Thyroid gland (tissue), 4 donors: ENCODE measurements at regions not wholly inside any gene's neighbourhood (a gene's known extent, or its start where the extent isn't known, plus 50 kb on each side); places are given as distances from the start of the nearest gene placed in this dataset.

Experiments used
- DNase-seq, 2 donors: peaks; one replicate each; pipeline ENCODE4 v3.0.0-alpha.2; 2019
- H3K27ac ChIP-seq, 3 donors: fragments of 200-600 bp; sonication (generic); 1 replicate in 2 of 3; 2 replicates in 1 of 3; pipeline ENCODE4 v1.5.1; 2016 to 2019; ENCODE audit warnings: mild to moderate bottlenecking in 1 of 3, moderate library complexity in 1 of 3
- H3K27me3 ChIP-seq: fragments of 200-600 bp; sonication (generic); one replicate; pipeline ENCODE4 v1.5.1; 2019
- H3K36me3 ChIP-seq, 2 donors: fragments of 200-600 bp; sonication (generic); one replicate each; pipeline ENCODE4 v1.5.1; 2016 to 2019
- H3K4me1 ChIP-seq, 2 donors: fragments of 200-600 bp; sonication (generic); one replicate each; pipeline ENCODE4 v1.5.1; 2017 to 2019
- H3K4me3 ChIP-seq, 3 donors: fragments of 200-600 bp; sonication (generic); replicated peaks in 1 of 3; 1 replicate in 2 of 3; 2 replicates in 1 of 3; pipeline ENCODE4 v1.5.1; 2016; ENCODE audit warnings: mild to moderate bottlenecking in 1 of 3
- H3K9me3 ChIP-seq: fragments of 200-600 bp; sonication (generic); one replicate; pipeline ENCODE4 v1.5.1; 2017
- CTCF ChIP-seq, 6 experiments: fragments of 200-600 bp in 3 of 6; fragments of 450-650 bp in 3 of 6; sonication (generic) in 3 of 6; IDR thresholded peaks; one replicate each; pipeline ENCODE4 v1.5.1; 2016 to 2019; ENCODE audit warnings: antibody characterized with exemption in 6 of 6, mild to moderate bottlenecking in 2 of 6, inconsistent platforms in 1 of 6, moderate library complexity in 1 of 6
- POLR2A ChIP-seq, 2 donors: fragments of 450-650 bp; IDR thresholded peaks; one replicate each; pipeline ENCODE4 v1.6.1; 2017; ENCODE audit warnings: antibody characterized with exemption in 2 of 2, mild to moderate bottlenecking in 2 of 2, moderate library complexity in 1 of 2
- WGBS, 2 donors: methylation state at CpG; one replicate each; pipeline ENCODE4 v1.1.5; 2017; 5-methylcytosine and 5-hydroxymethylcytosine counted together
- intact Hi-C: fragments of 100-400 bp; cut with DNase I; formaldehyde crosslinking; loops from one replicate; pipeline ENCODE4 v1.15.1; 2023

DNA sequence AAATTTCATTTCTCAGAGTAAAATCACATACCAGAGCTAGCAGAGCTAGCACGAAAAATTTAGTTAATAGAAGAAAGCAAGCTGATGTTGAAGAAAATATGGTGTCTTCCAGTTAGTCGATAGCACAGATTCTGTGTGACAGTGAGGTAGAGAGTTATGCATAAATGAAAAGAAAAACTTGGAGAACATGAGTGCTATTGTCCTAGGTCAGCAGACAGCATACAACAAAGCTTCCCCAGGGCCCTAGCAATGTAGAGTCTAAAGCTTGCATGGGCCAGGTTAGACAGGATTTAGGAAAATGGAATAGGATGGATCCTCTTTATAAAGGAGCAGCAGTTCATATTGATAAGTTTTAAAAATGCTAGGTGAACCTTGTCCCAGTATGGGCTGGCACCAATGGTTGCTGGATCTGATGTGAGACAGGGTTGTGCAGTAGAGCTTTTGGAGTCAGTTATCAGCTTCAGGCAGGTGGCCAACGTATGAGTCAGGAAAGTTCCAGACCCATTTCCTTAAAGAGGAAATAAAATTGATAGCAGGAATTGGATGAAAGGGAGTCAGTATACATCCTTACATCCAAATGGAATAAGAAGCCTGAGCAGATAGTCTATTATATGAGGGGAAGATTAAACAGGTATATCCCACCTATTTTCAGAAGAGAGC is 277.2 kb downstream of the FRK start:
- Histone ChIP-seq H3K27ac (no peak overlapping the region), H3K36me3 (no peaks in the 10 kb centered on the region), H3K27me3 (no peaks in the 10 kb centered on the region), H3K4me1 (no peaks in the 10 kb centered on the region), H3K9me3 (no peaks in the 10 kb centered on the region), H3K4me3 (no peak overlapping the region)
- intact Hi-C loops: no loop called here
- WGBS, 2 donors: 66 to 76% methylated on average over 3 of the region's 3 CpGs
- TF ChIP-seq POLR2A (IDR thresholded peaks at IDR 0.05) (no peak), CTCF (IDR thresholded peaks at IDR 0.05) (no peak)
- DNase-seq: peak in 1 of 2 donors; percentile 2

GRCh38 chr6:115782612-115783011 is 278.1 kb downstream of the FRK start:
- H3K9me3 ChIP-seq: no peaks in the 10 kb centered on the region
- WGBS, 2 donors: 63 to 69% methylated on average over 3 of the region's 3 CpGs
- H3K4me3 ChIP-seq: no peak overlapping the region
- H3K27me3 ChIP-seq: no peaks in the 10 kb centered on the region
- intact Hi-C loops: no loop called here
- TF ChIP-seq CTCF (IDR thresholded peaks at IDR 0.05): no peak
- TF ChIP-seq POLR2A (IDR thresholded peaks at IDR 0.05): no peak
- no peak for DNase-seq
- no peak overlapping the region for H3K27ac ChIP-seq
- no peaks in the 10 kb centered on the region for H3K4me1 ChIP-seq
- H3K36me3 ChIP-seq: no peaks in the 10 kb centered on the region

- WGBS, 2 donors: 59 to 61% methylated on average over 3 of the region's 3 CpGs
- Histone ChIP-seq H3K4me3 (no peak overlapping the region), H3K9me3 (no peaks in the 10 kb centered on the region), H3K27me3 (no peaks in the 10 kb centered on the region), H3K4me1 (no peaks in the 10 kb centered on the region), H3K36me3 (no peaks in the 10 kb centered on the region), H3K27ac (no peak overlapping the region)
- no peak for TF ChIP-seq POLR2A (IDR thresholded peaks at IDR 0.05)
- no peak for TF ChIP-seq CTCF (IDR thresholded peaks at IDR 0.05)
- intact Hi-C loops: no loop called here
- DNase-seq: no peak
Measured at GRCh38 chr6:115773741-115774140, 286.9 kb downstream of the FRK start.

DNA sequence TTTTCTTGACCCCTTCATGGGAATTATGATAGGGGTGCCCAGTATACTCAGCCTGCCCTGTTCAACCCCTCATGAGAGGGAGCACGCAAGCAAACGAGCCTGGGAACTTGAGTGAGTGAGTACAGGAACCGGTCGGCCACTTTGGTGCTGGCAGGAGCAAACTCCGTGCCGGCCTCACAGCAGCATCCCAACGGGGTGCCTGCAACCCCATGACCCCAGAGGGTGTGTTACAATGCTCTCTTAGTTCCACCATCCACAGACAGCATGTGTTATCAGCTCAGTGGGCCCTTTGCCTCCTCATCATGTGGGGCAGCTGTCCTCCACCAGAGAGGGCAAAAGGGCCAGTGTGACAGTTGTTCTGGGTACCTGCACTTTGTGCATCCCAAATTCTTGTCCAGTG is 289.8 kb downstream of the FRK start:
- intact Hi-C loops: no loop called here
- TF ChIP-seq CTCF (IDR thresholded peaks at IDR 0.05) (no peak), POLR2A (IDR thresholded peaks at IDR 0.05) (no peak)
- Histone ChIP-seq H3K9me3 (no peaks in the 10 kb centered on the region), H3K27me3 (no peaks in the 10 kb centered on the region), H3K27ac (no peak overlapping the region), H3K36me3 (no peaks in the 10 kb centered on the region), H3K4me3 (no peak overlapping the region), H3K4me1 (no peaks in the 10 kb centered on the region)
- WGBS, 2 donors: 93 to 97% methylated on average over 4 to 5 of the region's 7 CpGs
- DNase-seq: no peak

GRCh38 chr6:115768500-115768899 is 292.2 kb downstream of the FRK start:
- Histone ChIP-seq H3K27me3 (no peaks in the 10 kb centered on the region), H3K9me3 (no peaks in the 10 kb centered on the region), H3K27ac (no peak overlapping the region), H3K36me3 (no peaks in the 10 kb centered on the region), H3K4me3 (no peak overlapping the region), H3K4me1 (no peaks in the 10 kb centered on the region)
- no peak for DNase-seq
- intact Hi-C loops: no loop called here
- TF ChIP-seq CTCF (IDR thresholded peaks at IDR 0.05) (no peak), POLR2A (IDR thresholded peaks at IDR 0.05) (no peak)
